HEK293T (cell line): ENCODE measurements at regions not wholly inside any gene's neighbourhood (a gene's known extent, or its start where the extent isn't known, plus 50 kb on each side); places are given as distances from the start of the nearest gene placed in this dataset.

Experiments used
- ARNT ChIP-seq: fragments of 450-650 bp; IDR thresholded peaks from 2 replicates; pipeline ENCODE4 v1.6.1; 2017; ENCODE audit warnings: mild to moderate bottlenecking
- BHLHE40 ChIP-seq: fragments of 450-650 bp; IDR thresholded peaks from 2 replicates; pipeline ENCODE4 v1.6.1; 2016; ENCODE audit warnings: mild to moderate bottlenecking, moderate library complexity, borderline replicate concordance
- CTBP1 ChIP-seq: fragments of 450-650 bp; IDR thresholded peaks from 2 replicates; pipeline ENCODE4 v1.6.1; 2016; ENCODE audit warnings: borderline replicate concordance
- ELF4 ChIP-seq: fragments of 450-650 bp; IDR thresholded peaks from 2 replicates; pipeline ENCODE4 v1.6.1; 2017; ENCODE audit warnings: antibody characterized with exemption
- FOXA1 ChIP-seq: fragments of 450-650 bp; IDR thresholded peaks from 2 replicates; pipeline ENCODE4 v1.6.1; 2016; ENCODE audit warnings: mild to moderate bottlenecking
- FOXK2 ChIP-seq: fragments of 450-650 bp; IDR thresholded peaks from 2 replicates; pipeline ENCODE4 v1.6.1; 2016; ENCODE audit warnings: mild to moderate bottlenecking
- FOXM1 ChIP-seq: fragments of 450-650 bp; IDR thresholded peaks from 2 replicates; pipeline ENCODE4 v1.6.1; 2017; ENCODE audit warnings: mild to moderate bottlenecking, borderline replicate concordance
- HDGF ChIP-seq: fragments of 450-650 bp; IDR thresholded peaks from 2 replicates; pipeline ENCODE4 v1.6.1; 2017; ENCODE audit warnings: antibody characterized with exemption, borderline replicate concordance
- L3MBTL2 ChIP-seq: fragments of 450-650 bp; conservative IDR thresholded peaks from 2 replicates; pipeline ENCODE4 v1.6.1; 2016; ENCODE audit warnings: mild to moderate bottlenecking
- SP1 ChIP-seq: fragments of 450-650 bp; IDR thresholded peaks from 2 replicates; pipeline ENCODE4 v1.6.1; 2017
- SUZ12 ChIP-seq: fragments of 450-650 bp; IDR thresholded peaks from 2 replicates; pipeline ENCODE4 v1.6.1; 2016; ENCODE audit warnings: mild to moderate bottlenecking
- TARDBP ChIP-seq: fragments of 450-650 bp; IDR thresholded peaks from 2 replicates; pipeline ENCODE4 v1.6.1; 2016
- ZNF384 ChIP-seq: fragments of 450-650 bp; IDR thresholded peaks from 2 replicates; pipeline ENCODE4 v1.6.1; 2016
- TF ChIP-seq, protein P1 (sequence below): fragments of 450-650 bp; IDR thresholded peaks from 2 replicates; pipeline ENCODE4 v1.6.1; 2016

DNA sequence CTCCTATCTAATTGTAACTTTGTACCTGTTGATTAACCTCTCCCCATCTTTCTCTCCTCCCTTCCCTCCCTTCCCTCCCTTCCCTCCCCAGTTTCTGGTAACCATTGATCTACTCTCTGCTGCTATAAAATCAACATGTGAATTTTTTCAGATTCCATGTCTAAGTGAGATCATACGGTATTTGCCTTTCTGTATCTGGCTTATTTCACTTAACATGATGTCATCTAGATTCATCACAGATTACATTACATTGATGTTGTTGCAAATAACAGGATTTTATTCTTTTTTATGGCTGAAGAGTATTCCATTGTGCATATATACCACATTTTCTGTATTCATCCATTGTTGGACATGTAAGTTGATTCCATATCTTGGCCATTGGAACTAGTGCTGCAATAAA, 68.0 kb upstream of the FBXO33 start:
- TF ChIP-seq BHLHE40 (no peak), FOXK2 (no peak), SUZ12 (no peak), ZNF384 (no peak), HDGF (no peak), ELF4 (no peak), FOXM1 (no peak), TARDBP (no peak), ARNT (no peak), SP1 (no peak), L3MBTL2 (no peak), FOXA1 (no peak), CTBP1 (no peak)
- TF ChIP-seq, protein P1, sequence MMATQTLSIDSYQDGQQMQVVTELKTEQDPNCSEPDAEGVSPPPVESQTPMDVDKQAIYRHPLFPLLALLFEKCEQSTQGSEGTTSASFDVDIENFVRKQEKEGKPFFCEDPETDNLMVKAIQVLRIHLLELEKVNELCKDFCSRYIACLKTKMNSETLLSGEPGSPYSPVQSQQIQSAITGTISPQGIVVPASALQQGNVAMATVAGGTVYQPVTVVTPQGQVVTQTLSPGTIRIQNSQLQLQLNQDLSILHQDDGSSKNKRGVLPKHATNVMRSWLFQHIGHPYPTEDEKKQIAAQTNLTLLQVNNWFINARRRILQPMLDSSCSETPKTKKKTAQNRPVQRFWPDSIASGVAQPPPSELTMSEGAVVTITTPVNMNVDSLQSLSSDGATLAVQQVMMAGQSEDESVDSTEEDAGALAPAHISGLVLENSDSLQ = no peak
